CD4-positive, alpha-beta T cell (primary cell): ENCODE measurements at regions not wholly inside any gene's neighbourhood (a gene's known extent, or its start where the extent isn't known, plus 50 kb on each side); places are given as distances from the start of the nearest gene placed in this dataset.

Experiments
- ATAC-seq: fragments of 200-7000 bp; cut with Tn5 transposase; one replicate; pipeline ENCODE4 v1.10.0; 2022; ENCODE audit warnings: mild to moderate bottlenecking; ENCODE audit not compliant: poor library complexity
- CTCF ChIA-PET: fragments of 350-600 bp; sonication (Branson Sonifier 250); formaldehyde crosslinking; loops from one replicate; lab custom pipeline; 2021; ENCODE audit warnings: antibody characterized with exemption, inconsistent platforms; lab: Charles Lee
- POLR2A ChIA-PET: fragments of 350-600 bp; sonication (Branson Sonifier 250); formaldehyde crosslinking; loops from one replicate; lab custom pipeline; 2021; ENCODE audit warnings: antibody characterized with exemption, inconsistent platforms; lab: Charles Lee
- DNase-seq, 14 experiments: peaks; one replicate each; pipeline ENCODE4 v3.0.0-alpha.2; 2013 to 2020; ENCODE audit warnings: mixed read lengths in 2 of 14
- H3K27ac ChIP-seq, 2 donors: one replicate each; pipeline versions ENCODE4 v1.5.1 to v1.7.0; 2013; ENCODE audit warnings: low read length in 2 of 2, low read depth in 1 of 2, mild to moderate bottlenecking in 1 of 2
- H3K27me3 ChIP-seq, 2 experiments: 1 replicate in 1 of 2; 2 replicates in 1 of 2; pipeline versions ENCODE4 v1.6.1 to v1.7.0; 2013; ENCODE audit warnings: low read length in 2 of 2, control low read depth in 1 of 2, mild to moderate bottlenecking in 1 of 2, moderate library complexity in 1 of 2; ENCODE audit not compliant: insufficient read depth in 2 of 2, control insufficient read depth in 1 of 2
- H3K36me3 ChIP-seq: one replicate; pipeline ENCODE4 v1.6.1; 2013; ENCODE audit warnings: low read length, control low read depth; ENCODE audit not compliant: insufficient read depth
- H3K4me1 ChIP-seq: one replicate; pipeline ENCODE4 v1.6.1; 2013; ENCODE audit warnings: low read length, control low read depth; ENCODE audit not compliant: insufficient read depth
- H3K4me3 ChIP-seq: one replicate; pipeline ENCODE4 v1.5.1; 2013; ENCODE audit warnings: mild to moderate bottlenecking, low read length, moderate library complexity
- H3K9me3 ChIP-seq, 2 experiments: 1 replicate in 1 of 2; 2 replicates in 1 of 2; pipeline versions ENCODE4 v1.6.1 to v1.7.0; 2013; ENCODE audit warnings: low read length in 2 of 2, mild to moderate bottlenecking in 2 of 2, control low read depth in 1 of 2, moderate library complexity in 1 of 2; ENCODE audit not compliant: control insufficient read depth in 1 of 2, insufficient read depth in 1 of 2
- H3K27ac Mint-ChIP-seq: one replicate; pipeline ENCODE4 v1.8.0; 2020; ENCODE audit warnings: mixed read lengths
- H3K27me3 Mint-ChIP-seq: one replicate; pipeline ENCODE4 v1.8.0; 2021; ENCODE audit warnings: mixed read lengths
- H3K36me3 Mint-ChIP-seq: one replicate; pipeline ENCODE4 v1.8.0; 2021; ENCODE audit warnings: low read depth, mixed read lengths
- H3K4me1 Mint-ChIP-seq: one replicate; pipeline ENCODE4 v1.8.0; 2021; ENCODE audit warnings: low read depth, mixed read lengths
- H3K4me3 Mint-ChIP-seq: one replicate; pipeline ENCODE4 v1.8.0; 2020; ENCODE audit warnings: mild to moderate bottlenecking, mixed read lengths
- H3K9me3 Mint-ChIP-seq: one replicate; pipeline ENCODE4 v1.8.0; 2020; ENCODE audit warnings: mixed read lengths
- intact Hi-C, 2 experiments: fragments of 100-400 bp; cut with DNase I in 1 of 2; cut with micrococcal nuclease in 1 of 2; formaldehyde crosslinking; loops; one replicate each; pipeline versions ENCODE4 v1.15.1 to v1.9.0; 2023 to 2025; cut with DNase I, micrococcal nuclease
- TF ChIP-seq, protein P1 (sequence below): fragments of 200-600 bp; IDR thresholded peaks from one replicate; pipeline ENCODE4 v1.8.0; 2022; ENCODE audit warnings: antibody characterized with exemption, mild to moderate bottlenecking

DNA sequence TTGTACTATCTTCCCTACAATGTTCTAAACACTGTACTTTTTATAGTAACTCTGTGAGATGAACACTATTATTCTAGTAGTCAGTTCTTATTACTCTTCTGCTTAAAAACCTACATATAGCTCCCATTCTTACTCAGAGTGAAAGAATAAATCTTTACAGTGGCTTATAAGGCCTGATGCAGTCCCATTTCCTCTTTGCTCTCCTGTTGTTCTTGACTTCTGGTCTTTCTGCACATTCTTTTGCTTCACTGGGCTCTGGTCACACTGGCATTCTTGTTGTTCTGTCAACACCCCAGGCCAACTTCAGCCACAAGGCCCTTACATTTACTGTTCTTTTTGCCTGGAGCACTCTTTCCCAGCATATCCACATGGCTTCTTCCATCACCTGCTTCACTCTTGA lies 58.2 kb upstream of the TP63 start:
- Mint-ChIP-seq H3K9me3 (peaks cover 2% of the 10 kb centered on the region), H3K4me1 (peaks cover 14% of the 10 kb centered on the region), H3K27ac (no peak overlapping the region), H3K4me3 (no peak overlapping the region), H3K36me3 (no peaks in the 10 kb centered on the region), H3K27me3 (no peaks in the 10 kb centered on the region)
- CTCF ChIA-PET: no interaction called here
- ATAC-seq (no peak), DNase-seq (no peak)
- Histone ChIP-seq H3K36me3 (no peaks in the 10 kb centered on the region), H3K9me3 (no peaks in the 10 kb centered on the region), H3K4me3 (no peak overlapping the region), H3K4me1 (no peaks in the 10 kb centered on the region), H3K27me3 (no peaks in the 10 kb centered on the region), H3K27ac (no peak overlapping the region)
- intact Hi-C loops: no loop called here
- TF ChIP-seq, protein P1, sequence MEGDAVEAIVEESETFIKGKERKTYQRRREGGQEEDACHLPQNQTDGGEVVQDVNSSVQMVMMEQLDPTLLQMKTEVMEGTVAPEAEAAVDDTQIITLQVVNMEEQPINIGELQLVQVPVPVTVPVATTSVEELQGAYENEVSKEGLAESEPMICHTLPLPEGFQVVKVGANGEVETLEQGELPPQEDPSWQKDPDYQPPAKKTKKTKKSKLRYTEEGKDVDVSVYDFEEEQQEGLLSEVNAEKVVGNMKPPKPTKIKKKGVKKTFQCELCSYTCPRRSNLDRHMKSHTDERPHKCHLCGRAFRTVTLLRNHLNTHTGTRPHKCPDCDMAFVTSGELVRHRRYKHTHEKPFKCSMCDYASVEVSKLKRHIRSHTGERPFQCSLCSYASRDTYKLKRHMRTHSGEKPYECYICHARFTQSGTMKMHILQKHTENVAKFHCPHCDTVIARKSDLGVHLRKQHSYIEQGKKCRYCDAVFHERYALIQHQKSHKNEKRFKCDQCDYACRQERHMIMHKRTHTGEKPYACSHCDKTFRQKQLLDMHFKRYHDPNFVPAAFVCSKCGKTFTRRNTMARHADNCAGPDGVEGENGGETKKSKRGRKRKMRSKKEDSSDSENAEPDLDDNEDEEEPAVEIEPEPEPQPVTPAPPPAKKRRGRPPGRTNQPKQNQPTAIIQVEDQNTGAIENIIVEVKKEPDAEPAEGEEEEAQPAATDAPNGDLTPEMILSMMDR: no peak
- POLR2A ChIA-PET: no interaction called here

DNA sequence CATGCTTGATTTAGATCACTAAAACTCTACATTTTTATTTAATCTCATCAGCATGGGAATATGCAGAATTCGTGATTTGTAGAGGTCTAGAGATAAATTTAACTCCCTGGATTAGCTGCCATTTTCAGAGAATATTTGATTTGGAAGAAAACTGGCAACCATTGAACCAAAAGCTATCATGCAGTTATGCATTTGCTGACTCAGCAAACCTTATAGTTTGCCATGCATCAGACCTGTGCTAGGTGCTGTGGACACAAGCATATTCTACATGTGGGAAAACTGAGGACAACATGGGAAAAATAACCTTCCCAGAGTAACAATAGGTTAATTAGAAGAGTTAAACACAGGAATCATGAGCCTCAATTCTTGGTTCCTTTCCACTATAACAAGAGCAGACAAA lies 54.7 kb upstream of the TP63 start:
- intact Hi-C loops: no loop called here
- no peaks in the 10 kb centered on the region for H3K9me3 ChIP-seq
- no peaks in the 10 kb centered on the region for H3K4me1 ChIP-seq
- no peak for ATAC-seq
- H3K4me1 Mint-ChIP-seq: peaks cover 5% of the 10 kb centered on the region
- ChIA-PET POLR2A (no interaction called here), CTCF (no interaction called here)
- peaks cover 2% of the 10 kb centered on the region for H3K9me3 Mint-ChIP-seq
- H3K27ac ChIP-seq: no peak overlapping the region
- no peak overlapping the region for H3K27ac Mint-ChIP-seq
- H3K27me3 ChIP-seq: no peaks in the 10 kb centered on the region
- TF ChIP-seq, protein P1: no peak
- no peaks in the 10 kb centered on the region for H3K27me3 Mint-ChIP-seq
- no peaks in the 10 kb centered on the region for H3K36me3 ChIP-seq
- DNase-seq: no peak
- no peak overlapping the region for H3K4me3 ChIP-seq
- no peak overlapping the region for H3K4me3 Mint-ChIP-seq
- no peaks in the 10 kb centered on the region for H3K36me3 Mint-ChIP-seq

DNA sequence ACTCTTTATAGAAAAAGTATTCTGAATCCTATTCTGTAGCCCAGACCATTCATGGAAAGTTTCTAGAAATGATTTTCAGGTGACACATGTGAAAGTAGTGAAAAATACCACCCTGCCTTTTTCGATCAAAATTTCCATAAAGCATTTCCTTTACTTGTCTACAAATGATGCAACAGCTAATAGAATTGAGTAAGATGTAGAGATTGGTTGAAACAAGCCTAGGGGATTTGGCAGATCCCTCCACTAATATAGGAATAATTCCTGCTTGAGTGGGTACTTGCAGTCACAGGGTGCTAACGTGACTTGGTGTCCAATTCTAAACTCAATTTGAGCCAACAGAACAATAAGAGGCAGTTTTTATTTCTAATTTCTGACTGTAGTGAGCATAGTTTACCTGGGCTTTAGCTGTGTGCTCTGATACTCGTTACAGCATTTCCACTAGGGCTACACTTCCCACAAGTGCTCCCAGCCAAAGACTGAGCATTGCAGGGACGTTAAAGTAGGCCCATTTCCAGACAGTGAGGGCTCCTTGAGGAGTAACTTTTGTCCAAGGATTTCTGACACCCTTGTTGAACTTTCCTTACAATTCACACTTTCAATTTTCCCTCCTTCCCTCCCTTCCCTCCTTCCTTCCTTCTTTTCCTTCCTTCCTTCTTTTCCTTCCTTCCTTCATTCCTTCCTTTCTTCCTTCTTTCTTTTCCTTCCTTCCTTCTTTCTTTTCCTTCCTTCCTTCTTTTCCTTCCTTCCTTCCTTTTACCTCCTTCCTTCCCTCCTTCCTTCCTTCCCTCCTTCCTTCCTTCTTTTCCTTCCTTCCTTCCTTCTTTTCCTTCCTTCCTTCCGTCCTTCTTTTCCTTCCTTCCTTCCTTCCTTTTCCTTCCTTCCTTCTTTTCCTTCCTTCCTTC lies 53.9 kb upstream of the TP63 start:
- Histone ChIP-seq H3K9me3 (no peaks in the 10 kb centered on the region), H3K36me3 (no peaks in the 10 kb centered on the region), H3K4me3 (no peak overlapping the region), H3K27ac (no peak overlapping the region), H3K27me3 (no peaks in the 10 kb centered on the region), H3K4me1 (no peaks in the 10 kb centered on the region)
- Mint-ChIP-seq H3K4me3 (no peak overlapping the region), H3K4me1 (peaks cover 3% of the 10 kb centered on the region), H3K36me3 (no peaks in the 10 kb centered on the region), H3K27ac (no peak overlapping the region), H3K9me3 (peaks cover 2% of the 10 kb centered on the region), H3K27me3 (no peaks in the 10 kb centered on the region)
- TF ChIP-seq, protein P1: no peak
- ATAC-seq (no peak), DNase-seq (no peak)
- CTCF ChIA-PET: no interaction called here
- POLR2A ChIA-PET: no interaction called here
- intact Hi-C loops: no loop called here
